ENCODE measurements at regions not wholly inside any gene's neighbourhood (a gene's known extent, or its start where the extent isn't known, plus 50 kb on each side); places are given as distances from the start of the nearest gene placed in this dataset.
"Not testable (repeated sequence)": the region's sequence is repeated elsewhere in the genome, so short reads cannot be mapped to it uniquely, and the experiment has no call there.

DNA sequence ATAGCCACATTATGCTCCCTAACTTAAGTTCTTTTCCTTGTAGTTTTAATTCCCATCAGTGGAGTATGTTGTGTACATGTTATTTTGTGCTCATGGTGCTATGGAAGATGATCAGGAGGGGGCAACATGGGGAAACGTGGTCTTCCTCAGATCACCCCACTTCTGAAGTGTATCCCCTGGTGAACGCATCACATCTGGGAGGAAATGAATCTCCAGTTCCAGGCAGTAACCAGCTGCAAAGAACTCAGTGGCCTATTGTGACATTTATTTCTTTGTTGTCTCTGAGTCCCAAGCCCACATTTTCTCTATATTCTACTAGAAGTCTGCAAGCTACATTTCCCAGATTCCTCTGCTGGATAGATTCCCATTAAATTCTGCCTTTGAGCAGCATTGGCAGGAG, 217.0 kb downstream of the SATB1 start:
- TF ChIP-seq, protein P1, sequence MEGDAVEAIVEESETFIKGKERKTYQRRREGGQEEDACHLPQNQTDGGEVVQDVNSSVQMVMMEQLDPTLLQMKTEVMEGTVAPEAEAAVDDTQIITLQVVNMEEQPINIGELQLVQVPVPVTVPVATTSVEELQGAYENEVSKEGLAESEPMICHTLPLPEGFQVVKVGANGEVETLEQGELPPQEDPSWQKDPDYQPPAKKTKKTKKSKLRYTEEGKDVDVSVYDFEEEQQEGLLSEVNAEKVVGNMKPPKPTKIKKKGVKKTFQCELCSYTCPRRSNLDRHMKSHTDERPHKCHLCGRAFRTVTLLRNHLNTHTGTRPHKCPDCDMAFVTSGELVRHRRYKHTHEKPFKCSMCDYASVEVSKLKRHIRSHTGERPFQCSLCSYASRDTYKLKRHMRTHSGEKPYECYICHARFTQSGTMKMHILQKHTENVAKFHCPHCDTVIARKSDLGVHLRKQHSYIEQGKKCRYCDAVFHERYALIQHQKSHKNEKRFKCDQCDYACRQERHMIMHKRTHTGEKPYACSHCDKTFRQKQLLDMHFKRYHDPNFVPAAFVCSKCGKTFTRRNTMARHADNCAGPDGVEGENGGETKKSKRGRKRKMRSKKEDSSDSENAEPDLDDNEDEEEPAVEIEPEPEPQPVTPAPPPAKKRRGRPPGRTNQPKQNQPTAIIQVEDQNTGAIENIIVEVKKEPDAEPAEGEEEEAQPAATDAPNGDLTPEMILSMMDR (IDR thresholded peaks at IDR 0.05) = no peak
- intact Hi-C loops (cut with DNase I) = no loop called here

DNA sequence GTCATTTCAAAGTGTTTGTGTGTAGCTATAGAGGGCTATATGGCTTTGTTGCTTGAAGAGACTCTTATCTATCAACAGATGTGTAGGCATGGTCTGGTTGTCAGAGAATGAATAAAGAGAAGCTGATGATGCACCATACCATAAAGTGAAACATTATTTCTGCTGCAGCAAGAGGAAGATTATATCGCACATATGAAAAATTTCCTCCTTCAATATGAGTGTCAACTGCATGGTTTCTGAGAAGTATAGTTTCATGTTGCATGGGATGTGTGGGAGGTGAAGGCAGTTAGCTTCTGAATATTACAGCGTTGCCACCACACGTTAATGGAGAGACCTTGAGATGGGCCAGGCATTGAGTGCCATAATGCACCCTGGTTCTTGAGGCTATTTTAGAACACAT, 217.9 kb downstream of the SATB1 start:
- H3K4me1 ChIP-seq = no peaks in the 10 kb centered on the region
- H3K36me3 ChIP-seq (ENCODE audit: insufficient read depth in 1 of 2, low read depth in 1 of 2) = no peaks in the 10 kb centered on the region
- DNase-seq (no peak), ATAC-seq (no peak)
- H3K9me3 ChIP-seq = no peaks in the 10 kb centered on the region
- no peak overlapping the region for H3K4me3 ChIP-seq
- no peak overlapping the region for H3K27ac ChIP-seq
- WGBS, 3 donors = 82 to 92% (median 91%) methylated on average over 3 of the region's 3 CpGs
- TF ChIP-seq, protein P1 (IDR thresholded peaks at IDR 0.05) = no peak
- intact Hi-C loops (cut with DNase I) = no loop called here
- no peaks in the 10 kb centered on the region for H3K27me3 ChIP-seq (ENCODE audit: insufficient read depth in 3 of 3, low read length in 2 of 3)

More for the DNA sequence above, 217.0 kb downstream of the SATB1 start:
- H3K27ac ChIP-seq = no peak overlapping the region
- no peaks in the 10 kb centered on the region for H3K4me1 ChIP-seq
- WGBS, 3 donors = 54 to 69% (median 69%) methylated on average over 2 of the region's 2 CpGs
- H3K4me3 ChIP-seq = no peak overlapping the region
- no peaks in the 10 kb centered on the region for H3K27me3 ChIP-seq (ENCODE audit: insufficient read depth in 3 of 3, low read length in 2 of 3)
- H3K36me3 ChIP-seq (ENCODE audit: insufficient read depth in 1 of 2, low read depth in 1 of 2) = no peaks in the 10 kb centered on the region
- H3K9me3 ChIP-seq = no peaks in the 10 kb centered on the region
- no peak for DNase-seq
- ATAC-seq = no peak

DNA sequence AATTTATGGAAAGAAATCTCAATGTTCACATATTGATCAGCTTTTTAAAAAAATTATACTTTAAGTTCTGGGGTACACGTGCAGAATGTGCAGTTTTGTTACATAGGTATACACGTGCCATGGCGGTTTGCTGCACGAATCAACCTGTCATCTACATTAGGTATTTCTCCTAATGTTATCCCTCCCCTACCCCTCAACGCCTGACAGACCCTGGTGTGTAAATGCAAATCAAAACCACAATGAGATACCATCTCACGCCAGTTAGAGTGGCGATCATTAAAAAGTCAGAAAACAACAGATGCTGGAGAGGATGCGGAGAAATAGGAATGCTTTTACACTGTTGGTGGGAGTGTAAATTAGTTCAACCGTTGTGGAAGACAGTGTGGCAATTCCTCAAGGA, 219.4 kb downstream of the SATB1 start:
- H3K27ac ChIP-seq = not testable (repeated sequence)

DNA sequence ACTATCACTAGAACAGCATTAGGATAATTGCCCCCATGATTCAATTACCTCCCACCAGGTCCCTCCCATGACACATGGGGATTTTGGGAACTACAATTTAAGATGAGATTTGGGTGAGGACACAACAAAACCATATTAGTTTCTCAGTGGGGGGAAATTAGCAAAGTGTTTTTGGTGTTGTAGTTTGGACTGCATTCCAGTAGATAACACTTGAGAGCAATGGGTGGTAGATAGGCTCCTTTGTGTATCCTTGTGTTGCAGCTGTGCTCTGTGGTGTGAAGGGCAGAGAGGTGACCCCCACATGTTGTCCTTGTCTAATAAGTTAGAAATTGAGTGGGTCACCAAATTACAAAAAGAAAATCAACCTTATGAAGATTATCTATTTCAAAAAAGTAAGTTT, 223.8 kb downstream of the SATB1 start:
- Histone ChIP-seq H3K27ac (no peak overlapping the region), H3K4me1 (no peaks in the 10 kb centered on the region), H3K9me3 (peaks cover 5% of the 10 kb centered on the region), H3K27me3 (ENCODE audit: insufficient read depth in 3 of 3, low read length in 2 of 3) (no peaks in the 10 kb centered on the region), H3K36me3 (ENCODE audit: insufficient read depth in 1 of 2, low read depth in 1 of 2) (no peaks in the 10 kb centered on the region), H3K4me3 (no peak overlapping the region)
- intact Hi-C loops (cut with DNase I) = no loop called here
- DNase-seq (no peak), ATAC-seq (no peak)
- TF ChIP-seq, protein P1 (IDR thresholded peaks at IDR 0.05) = no peak

More for the DNA sequence above, 219.4 kb downstream of the SATB1 start:
- intact Hi-C loops (cut with DNase I); H3K4me1 ChIP-seq; H3K36me3 ChIP-seq (ENCODE audit: insufficient read depth in 1 of 2, low read depth in 1 of 2); ATAC-seq; H3K27me3 ChIP-seq (ENCODE audit: insufficient read depth in 3 of 3, low read length in 2 of 3); H3K9me3 ChIP-seq; DNase-seq; H3K4me3 ChIP-seq: not testable (repeated sequence)
- WGBS, 3 donors = 79 to 88% (median 87%) methylated on average over 9 of the region's 9 CpGs

DNA sequence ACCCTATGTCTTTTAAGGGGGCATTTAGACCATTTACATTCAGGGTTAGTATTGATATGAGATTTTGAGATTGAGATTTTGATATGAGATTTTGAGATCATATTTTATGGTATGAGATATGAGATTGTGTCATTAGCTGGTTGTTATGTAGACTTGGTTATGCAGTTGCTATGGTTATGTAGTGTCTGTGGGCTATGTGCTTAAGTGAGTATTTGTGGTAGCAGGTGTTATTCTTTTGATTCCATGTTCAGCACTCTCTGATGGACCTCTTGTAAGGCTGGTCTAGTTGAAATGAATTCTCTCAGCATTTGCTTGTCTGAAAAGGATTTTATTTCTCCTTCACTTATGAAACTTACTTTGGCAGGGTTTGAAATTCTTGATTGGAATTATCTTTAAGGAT, 225.4 kb downstream of the SATB1 start:
- Histone ChIP-seq H3K4me1 (no peaks in the 10 kb centered on the region), H3K9me3 (peaks cover 7% of the 10 kb centered on the region), H3K4me3 (no peak overlapping the region), H3K36me3 (ENCODE audit: insufficient read depth in 1 of 2, low read depth in 1 of 2) (no peaks in the 10 kb centered on the region), H3K27ac (no peak overlapping the region), H3K27me3 (ENCODE audit: insufficient read depth in 3 of 3, low read length in 2 of 3) (no peaks in the 10 kb centered on the region)
- TF ChIP-seq, protein P1 (IDR thresholded peaks at IDR 0.05) = no peak
- no peak for ATAC-seq
- no peak for DNase-seq
- intact Hi-C loops (cut with DNase I) = no loop called here
